AG09309 (cell line): ENCODE measurements at regions not wholly inside any gene's neighbourhood (a gene's known extent, or its start where the extent isn't known, plus 50 kb on each side); places are given as distances from the start of the nearest gene placed in this dataset.

ENCODE experiments used
- DNase-seq: peaks from one replicate; pipeline ENCODE4 v3.0.0-alpha.2; 2010; ENCODE audit warnings: low read depth
- H3K4me3 ChIP-seq: 2 replicates; pipeline ENCODE4 v1.5.1; 2011; ENCODE audit warnings: mild to moderate bottlenecking, low read depth, low read length, moderate library complexity; ENCODE audit not compliant: control insufficient read depth
- CTCF ChIP-seq: IDR thresholded peaks from 2 replicates; pipeline ENCODE4 v1.5.1; 2011; ENCODE audit warnings: mild to moderate bottlenecking, low read depth, low read length, inconsistent platforms; ENCODE audit not compliant: insufficient read depth, control insufficient read depth; ENCODE audit errors: missing control alignments

GRCh38 chr10:47224546-47225218, 75.3 kb upstream of the GDF10 start:
- DNase-seq: no peak
- H3K4me3 ChIP-seq: no peak overlapping the region
- TF ChIP-seq CTCF: no peak

- no peak for DNase-seq
- no peak for TF ChIP-seq CTCF
- H3K4me3 ChIP-seq: no peak overlapping the region
Measured at GRCh38 chr10:47225219-47225927, 74.6 kb upstream of the GDF10 start.

- no peak for DNase-seq
- H3K4me3 ChIP-seq: no peak overlapping the region
- TF ChIP-seq CTCF: no peak
Measured at GRCh38 chr10:47225928-47226645, 73.9 kb upstream of the GDF10 start.

GRCh38 chr10:47230482-47230881, 69.5 kb upstream of the GDF10 start:
- no peak for TF ChIP-seq CTCF
- H3K4me3 ChIP-seq: no peak overlapping the region
- DNase-seq: no peak

GRCh38 chr10:47230957-47231356, 69.0 kb upstream of the GDF10 start:
- H3K4me3 ChIP-seq: no peak overlapping the region
- no peak for DNase-seq
- no peak for TF ChIP-seq CTCF

GRCh38 chr10:47231414-47231813, 68.6 kb upstream of the GDF10 start:
- no peak for DNase-seq
- H3K4me3 ChIP-seq: no peak overlapping the region
- no peak for TF ChIP-seq CTCF
